Activated CD4-positive, alpha-beta T cell treated with anti-CD3 and anti-CD28 coated beads, Interleukin-2, Interleukin-4, amounts not matched to agents 100 ng/mL and 50 ng/mL, durations not matched to agents 16 hours and 8 hours (primary cell): ENCODE measurements at regions not wholly inside any gene's neighbourhood (a gene's known extent, or its start where the extent isn't known, plus 50 kb on each side); places are given as distances from the start of the nearest gene placed in this dataset.
A peak's percentile ranks its signal among the peaks of the same experiment; 100 is the strongest.
"Not testable (repeated sequence)": the region's sequence is repeated elsewhere in the genome, so short reads cannot be mapped to it uniquely, and the experiment has no call there.

Source experiments
- DNase-seq: peaks from one replicate; pipeline ENCODE4 v3.0.0-alpha.2; 2020; ENCODE audit warnings: low spot score

- no peak for DNase-seq
Observed at GRCh38 chr19:37303591-37304171, 67.2 kb upstream of the ZNF527 start.

- no peak for DNase-seq
Observed at GRCh38 chr19:37304190-37304883, 66.6 kb upstream of the ZNF527 start.

GRCh38 chr19:37304884-37305255 is 66.0 kb upstream of the ZNF527 start:
- DNase-seq: no peak

GRCh38 chr19:37306383-37306963 is 64.4 kb upstream of the ZNF527 start:
- no peak for DNase-seq

- DNase-seq: no peak
Observed at GRCh38 chr19:37309834-37310575, 60.9 kb upstream of the ZNF527 start.

GRCh38 chr19:37312531-37313334 is 58.2 kb upstream of the ZNF527 start:
- DNase-seq: not testable (repeated sequence)

GRCh38 chr19:37313335-37313627 is 57.6 kb upstream of the ZNF527 start:
- DNase-seq: no peak

- DNase-seq: peak; percentile 96
Observed at GRCh38 chr19:37317403-37318209, 53.3 kb upstream of the ZNF527 start.

- not testable (repeated sequence) for DNase-seq
Observed at GRCh38 chr19:37320988-37321387, 49.9 kb upstream of the ZNF527 start.
